ENCODE measurements at regions not wholly inside any gene's neighbourhood (a gene's known extent, or its start where the extent isn't known, plus 50 kb on each side); places are given as distances from the start of the nearest gene placed in this dataset.
"Not testable (repeated sequence)": the region's sequence is repeated elsewhere in the genome, so short reads cannot be mapped to it uniquely, and the experiment has no call there.

- no peak for DNase-seq
These were observed 63.3 kb downstream of the POU4F1 start for GRCh38 chr13:78540058-78540457.

- DNase-seq = not testable (repeated sequence)
These were observed 77.3 kb downstream of the POU4F1 start for GRCh38 chr13:78526044-78526443.

GRCh38 chr13:78524936-78525335 is 78.4 kb downstream of the POU4F1 start:
- no peak for DNase-seq

GRCh38 chr13:78521091-78521490 is 82.3 kb downstream of the POU4F1 start:
- no peak for DNase-seq

- no peak for DNase-seq
These were observed 82.9 kb downstream of the POU4F1 start for GRCh38 chr13:78520425-78520824.

GRCh38 chr13:78518482-78518881 is 84.9 kb downstream of the POU4F1 start:
- not testable (repeated sequence) for DNase-seq

- no peak for DNase-seq
These were observed 103.5 kb downstream of the POU4F1 start for GRCh38 chr13:78499802-78500201.

GRCh38 chr13:78497702-78498355 is 105.5 kb downstream of the POU4F1 start:
- DNase-seq = no peak

- DNase-seq = no peak
These were observed 111.4 kb downstream of the POU4F1 start for GRCh38 chr13:78491978-78492377.

GRCh38 chr13:78490225-78490624 is 113.1 kb downstream of the POU4F1 start:
- DNase-seq = not testable (repeated sequence)

GRCh38 chr13:78487707-78488106 is 115.6 kb downstream of the POU4F1 start:
- DNase-seq = no peak

GRCh38 chr13:78485803-78486202 is 117.5 kb downstream of the POU4F1 start:
- DNase-seq = no peak

- DNase-seq = no peak
These were observed 125.2 kb downstream of the POU4F1 start for GRCh38 chr13:78478183-78478582.

- no peak for DNase-seq
These were observed 126.4 kb downstream of the POU4F1 start for GRCh38 chr13:78476910-78477309.

- DNase-seq = no peak
These were observed 134.7 kb downstream of the POU4F1 start for GRCh38 chr13:78468621-78469020.

GRCh38 chr13:78465250-78465649 is 138.1 kb downstream of the POU4F1 start:
- no peak for DNase-seq

GRCh38 chr13:78460176-78460575 is 143.2 kb downstream of the POU4F1 start:
- no peak for DNase-seq

- no peak for DNase-seq
These were observed 159.5 kb downstream of the POU4F1 start for GRCh38 chr13:78443839-78444238.

GRCh38 chr13:78437781-78438180 is 165.6 kb downstream of the POU4F1 start:
- no peak for DNase-seq

- DNase-seq = no peak
These were observed 167.0 kb downstream of the POU4F1 start for GRCh38 chr13:78436311-78436710.

GRCh38 chr13:78431328-78431727 is 172.0 kb downstream of the POU4F1 start:
- DNase-seq = no peak

- no peak for DNase-seq
These were observed 172.5 kb downstream of the POU4F1 start for GRCh38 chr13:78430811-78431210.

- DNase-seq = no peak
These were observed 173.1 kb downstream of the POU4F1 start for GRCh38 chr13:78430166-78430791.

- no peak for DNase-seq
These were observed 174.7 kb downstream of the POU4F1 start for GRCh38 chr13:78428646-78429045.

GRCh38 chr13:78426183-78426582 is 177.2 kb downstream of the POU4F1 start:
- no peak for DNase-seq

All from hippocampal formation (tissue), 2 donors.